GM12875 (cell line): ENCODE measurements at regions not wholly inside any gene's neighbourhood (a gene's known extent, or its start where the extent isn't known, plus 50 kb on each side); places are given as distances from the start of the nearest gene placed in this dataset.

ENCODE experiments used
- H3K4me3 ChIP-seq: one replicate; pipeline ENCODE4 v1.5.1; 2011; ENCODE audit warnings: low read depth, low read length, control low read depth
- CTCF ChIP-seq: IDR thresholded peaks from 2 replicates; pipeline ENCODE4 v1.5.1; 2011; ENCODE audit warnings: low read depth, mild to moderate bottlenecking, control low read depth, inconsistent platforms, low read length, moderate library complexity, borderline replicate concordance; ENCODE audit not compliant: insufficient read depth

GRCh38 chr16:86905302-86905701, 327.0 kb downstream of the FOXL1 start:
- no peak for TF ChIP-seq CTCF
- H3K4me3 ChIP-seq: no peak overlapping the region

- no peak for TF ChIP-seq CTCF
- no peak overlapping the region for H3K4me3 ChIP-seq
Observed at GRCh38 chr16:86906623-86907022, 328.3 kb downstream of the FOXL1 start.

GRCh38 chr16:86909359-86910160, 331.2 kb downstream of the FOXL1 start:
- no peak for TF ChIP-seq CTCF
- H3K4me3 ChIP-seq: no peak overlapping the region

- TF ChIP-seq CTCF: no peak
- H3K4me3 ChIP-seq: no peak overlapping the region
Observed at GRCh38 chr16:86910161-86910769, 331.9 kb downstream of the FOXL1 start.

GRCh38 chr16:86911437-86911958, 333.1 kb downstream of the FOXL1 start:
- no peak for TF ChIP-seq CTCF

GRCh38 chr16:86913886-86914285, 335.5 kb downstream of the FOXL1 start:
- no peak overlapping the region for H3K4me3 ChIP-seq
- no peak for TF ChIP-seq CTCF

More at GRCh38 chr16:86911437-86911958, 333.1 kb downstream of the FOXL1 start:
- H3K4me3 ChIP-seq: no peak overlapping the region
